ENCODE measurements at regions not wholly inside any gene's neighbourhood (a gene's known extent, or its start where the extent isn't known, plus 50 kb on each side); places are given as distances from the start of the nearest gene placed in this dataset.

DNA sequence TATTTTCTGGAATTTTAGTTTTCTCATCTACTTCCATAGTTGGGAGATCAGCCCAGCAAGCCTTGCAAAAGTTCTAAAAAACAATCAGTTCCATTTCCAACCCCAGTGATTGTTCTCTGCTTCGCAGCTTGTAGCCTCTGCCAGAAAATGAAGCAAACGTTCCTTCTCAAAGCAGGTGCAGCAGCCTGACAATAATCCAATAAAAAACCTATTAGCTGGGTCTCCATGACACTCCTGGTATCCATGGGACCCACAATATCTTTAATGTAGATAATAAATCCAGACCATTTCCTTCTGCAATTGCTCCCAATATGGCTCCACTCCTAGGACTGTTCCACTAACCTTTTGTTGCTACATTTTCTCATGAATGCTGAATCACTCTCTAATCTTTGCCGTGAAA, 140.8 kb upstream of the SETBP1 start:
- no peak for TF ChIP-seq POLR2A (IDR thresholded peaks at IDR 0.05)
- TF ChIP-seq, protein P1, sequence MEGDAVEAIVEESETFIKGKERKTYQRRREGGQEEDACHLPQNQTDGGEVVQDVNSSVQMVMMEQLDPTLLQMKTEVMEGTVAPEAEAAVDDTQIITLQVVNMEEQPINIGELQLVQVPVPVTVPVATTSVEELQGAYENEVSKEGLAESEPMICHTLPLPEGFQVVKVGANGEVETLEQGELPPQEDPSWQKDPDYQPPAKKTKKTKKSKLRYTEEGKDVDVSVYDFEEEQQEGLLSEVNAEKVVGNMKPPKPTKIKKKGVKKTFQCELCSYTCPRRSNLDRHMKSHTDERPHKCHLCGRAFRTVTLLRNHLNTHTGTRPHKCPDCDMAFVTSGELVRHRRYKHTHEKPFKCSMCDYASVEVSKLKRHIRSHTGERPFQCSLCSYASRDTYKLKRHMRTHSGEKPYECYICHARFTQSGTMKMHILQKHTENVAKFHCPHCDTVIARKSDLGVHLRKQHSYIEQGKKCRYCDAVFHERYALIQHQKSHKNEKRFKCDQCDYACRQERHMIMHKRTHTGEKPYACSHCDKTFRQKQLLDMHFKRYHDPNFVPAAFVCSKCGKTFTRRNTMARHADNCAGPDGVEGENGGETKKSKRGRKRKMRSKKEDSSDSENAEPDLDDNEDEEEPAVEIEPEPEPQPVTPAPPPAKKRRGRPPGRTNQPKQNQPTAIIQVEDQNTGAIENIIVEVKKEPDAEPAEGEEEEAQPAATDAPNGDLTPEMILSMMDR (IDR thresholded peaks at IDR 0.05): no peak
- TF ChIP-seq EP300 (IDR thresholded peaks at IDR 0.05; ENCODE audit: low read depth): no peak
- TF ChIP-seq POLR2AphosphoS5 (IDR thresholded peaks at IDR 0.05): no peak

Measured in transverse colon (tissue), 4 donors.